Neuronal stem cell (in vitro differentiated cells): ENCODE measurements at regions not wholly inside any gene's neighbourhood (a gene's known extent, or its start where the extent isn't known, plus 50 kb on each side); places are given as distances from the start of the nearest gene placed in this dataset.
"Not testable (repeated sequence)": the region's sequence is repeated elsewhere in the genome, so short reads cannot be mapped to it uniquely, and the experiment has no call there.

ENCODE experiments used
- DNase-seq: peaks from one replicate; pipeline ENCODE4 v3.0.0-alpha.2; 2013; ENCODE audit warnings: low spot score
- H2AFZ ChIP-seq: one replicate; pipeline ENCODE4 v1.6.1; 2013; ENCODE audit warnings: mild to moderate bottlenecking, low read length, inconsistent platforms
- H2AK5ac ChIP-seq: 2 replicates; pipeline ENCODE4 v1.6.1; 2013; ENCODE audit warnings: low read depth, mild to moderate bottlenecking, inconsistent platforms, low read length, moderate library complexity, mixed read lengths
- H2BK120ac ChIP-seq: 2 replicates; pipeline ENCODE4 v1.6.1; 2013; ENCODE audit warnings: low read depth, mild to moderate bottlenecking, inconsistent platforms, low read length, moderate library complexity, mixed read lengths
- H2BK12ac ChIP-seq: one replicate; pipeline ENCODE4 v1.6.1; 2013; ENCODE audit warnings: low read length, inconsistent platforms
- H2BK15ac ChIP-seq: 2 replicates; pipeline ENCODE4 v1.6.1; 2013; ENCODE audit warnings: mild to moderate bottlenecking, low read length, inconsistent platforms, mixed read lengths
- H2BK5ac ChIP-seq: one replicate; pipeline ENCODE4 v1.6.1; 2013; ENCODE audit warnings: inconsistent platforms, mild to moderate bottlenecking, low read length, moderate library complexity
- H3K14ac ChIP-seq: one replicate; pipeline ENCODE4 v1.6.1; 2013; ENCODE audit warnings: low read length, inconsistent platforms
- H3K18ac ChIP-seq: 2 replicates; pipeline ENCODE4 v1.6.1; 2013; ENCODE audit warnings: low read length, inconsistent platforms
- H3K23ac ChIP-seq: 2 replicates; pipeline ENCODE4 v1.6.1; 2013; ENCODE audit warnings: low read depth, mild to moderate bottlenecking, mixed read lengths, low read length, inconsistent platforms; ENCODE audit not compliant: poor library complexity
- H3K27ac ChIP-seq: replicated peaks from 3 replicates; pipeline ENCODE4 v1.5.1; 2013; ENCODE audit warnings: low read length, inconsistent platforms
- H3K27me3 ChIP-seq, 3 experiments: 2 replicates each; pipeline ENCODE4 v1.6.1; 2013; ENCODE audit warnings: low read length in 3 of 3, mild to moderate bottlenecking in 2 of 3, inconsistent platforms in 1 of 3, low read depth in 1 of 3, mixed read lengths in 1 of 3, moderate library complexity in 1 of 3; ENCODE audit not compliant: control insufficient read depth in 3 of 3, insufficient read depth in 3 of 3
- H3K36me3 ChIP-seq, 2 donors: replicated peaks in 1 of 2; 2 replicates each; pipeline ENCODE4 v1.6.1; 2013; ENCODE audit warnings: low read length in 2 of 2; ENCODE audit not compliant: control insufficient read depth in 2 of 2, insufficient read depth in 2 of 2
- H3K4ac ChIP-seq: 2 replicates; pipeline ENCODE4 v1.6.1; 2013; ENCODE audit warnings: inconsistent platforms, mild to moderate bottlenecking, low read length, moderate library complexity
- H3K4me1 ChIP-seq, 2 donors: 1 replicate in 1 of 2; 2 replicates in 1 of 2; pipeline ENCODE4 v1.6.1; 2013; ENCODE audit warnings: low read length in 2 of 2, low read depth in 1 of 2; ENCODE audit not compliant: control insufficient read depth in 2 of 2, insufficient read depth in 1 of 2
- H3K4me2 ChIP-seq: one replicate; pipeline ENCODE4 v1.6.1; 2013; ENCODE audit warnings: mild to moderate bottlenecking, low read length, inconsistent platforms; ENCODE audit not compliant: insufficient read depth, poor library complexity, severe bottlenecking
- H3K4me3 ChIP-seq, 2 donors: 2 replicates each; pipeline ENCODE4 v1.5.1; 2013; ENCODE audit warnings: low read length in 2 of 2, mild to moderate bottlenecking in 2 of 2, inconsistent platforms in 1 of 2, moderate library complexity in 1 of 2
- H3K79me1 ChIP-seq: one replicate; pipeline ENCODE4 v1.6.1; 2013; ENCODE audit warnings: low read depth, mild to moderate bottlenecking, inconsistent platforms, low read length, moderate library complexity
- H3K9ac ChIP-seq: one replicate; pipeline ENCODE4 v1.6.1; 2013; ENCODE audit warnings: mild to moderate bottlenecking, low read depth, low read length, inconsistent platforms; ENCODE audit not compliant: poor library complexity
- H3K9me3 ChIP-seq, 2 donors: replicated peaks in 1 of 2; 2 replicates each; pipeline versions ENCODE3 to v1.6.1; 2013; ENCODE audit warnings: low read length in 2 of 2, mild to moderate bottlenecking in 2 of 2, inconsistent platforms in 1 of 2, low read depth in 1 of 2, mixed read lengths in 1 of 2, moderate library complexity in 1 of 2; ENCODE audit not compliant: control insufficient read depth in 2 of 2, insufficient read depth in 1 of 2
- H4K8ac ChIP-seq: one replicate; pipeline ENCODE4 v1.6.1; 2013; ENCODE audit warnings: low read depth, mild to moderate bottlenecking, inconsistent platforms, low read length, moderate library complexity
- H4K91ac ChIP-seq: one replicate; pipeline ENCODE4 v1.6.1; 2013; ENCODE audit warnings: low read length, low read depth, mild to moderate bottlenecking, inconsistent platforms; ENCODE audit not compliant: poor library complexity
- WGBS, 2 donors: extraction: QIAGEN DNeasy Blood & Tissue Kit; methylation state at CpG; one replicate each; pipeline ENCODE4 v1.1.7; 2013; ENCODE audit warnings: missing lambda C conversion rate in 2 of 2, mixed read lengths in 1 of 2; ENCODE audit not compliant: insufficient read length in 2 of 2, insufficient replicate concordance in 1 of 2; ENCODE audit errors: extremely low coverage in 2 of 2; 5-methylcytosine and 5-hydroxymethylcytosine counted together

DNA sequence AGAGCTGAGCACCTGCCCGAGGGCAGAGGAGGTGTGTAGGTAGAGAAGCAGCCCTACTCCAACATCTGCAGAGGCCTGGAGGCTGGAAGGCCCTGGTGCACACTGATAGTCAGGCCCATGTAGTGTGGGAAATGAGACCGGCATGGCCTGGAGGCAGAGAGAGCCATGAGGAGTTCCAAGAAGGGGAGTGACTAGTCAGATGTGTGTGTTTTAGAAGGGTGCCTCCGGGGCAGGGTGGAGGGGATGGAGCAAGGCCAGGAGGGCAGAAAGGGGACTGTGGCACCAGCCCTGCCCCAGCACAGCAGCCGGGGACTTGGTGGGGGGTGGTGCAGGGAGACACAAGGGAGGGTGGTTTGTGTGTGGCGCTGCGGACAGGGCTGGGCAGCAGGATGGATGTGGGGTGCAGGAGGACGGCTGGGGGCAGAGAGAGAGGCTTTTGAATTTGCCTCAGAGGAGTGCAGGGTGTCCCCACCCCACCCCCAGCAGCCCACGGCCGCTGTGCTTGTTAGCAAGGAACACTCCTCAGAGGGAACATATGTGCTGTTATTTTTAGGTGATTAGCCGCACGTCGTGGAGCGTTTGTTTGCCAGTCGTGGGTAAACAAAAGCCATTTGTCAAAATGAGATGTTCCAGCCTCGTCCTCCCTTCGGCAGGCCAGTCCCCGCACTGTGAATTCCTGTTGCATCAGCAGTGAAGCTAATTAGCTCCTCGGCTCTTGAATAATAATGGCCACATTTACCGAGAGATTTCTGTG, 65.6 kb downstream of the PROP1 start:
- H3K4me1 ChIP-seq, H4K8ac ChIP-seq, H3K27me3 ChIP-seq, H3K18ac ChIP-seq, H2BK5ac ChIP-seq, H3K27ac ChIP-seq, H2BK15ac ChIP-seq, H3K9me3 ChIP-seq, H3K4me2 ChIP-seq, H2BK120ac ChIP-seq, H3K9ac ChIP-seq, H3K23ac ChIP-seq, H2BK12ac ChIP-seq, H3K4me3 ChIP-seq, DNase-seq, H4K91ac ChIP-seq, H3K79me1 ChIP-seq, H3K36me3 ChIP-seq, H2AK5ac ChIP-seq, H3K4ac ChIP-seq, H3K14ac ChIP-seq, H2AFZ ChIP-seq: not testable (repeated sequence)
- WGBS, 2 donors = no CpG with 5 or more reads among the region's 19 CpGs

DNA sequence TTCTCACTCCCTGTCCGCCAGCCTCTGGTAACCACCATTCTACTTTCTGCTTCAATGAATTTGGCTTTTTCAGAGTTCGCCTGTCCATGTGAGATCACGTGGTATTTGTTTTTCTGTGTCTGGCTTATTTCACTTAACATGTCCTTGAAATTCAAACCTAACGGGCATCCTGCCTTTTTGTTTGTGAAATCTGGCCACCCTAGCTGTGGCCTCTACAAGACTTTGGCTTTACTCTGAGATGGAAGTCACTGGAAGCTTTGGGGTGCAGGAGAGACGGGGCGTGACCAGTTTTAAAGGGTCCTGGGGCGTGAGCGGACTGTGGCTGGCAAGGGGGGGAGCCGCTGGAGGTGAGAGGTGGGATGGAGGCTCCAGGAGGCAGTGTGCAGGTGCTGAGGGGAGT, 66.4 kb downstream of the PROP1 start:
- not testable (repeated sequence) for H3K18ac ChIP-seq, H4K91ac ChIP-seq, H3K79me1 ChIP-seq, H3K9ac ChIP-seq, H3K4me3 ChIP-seq, H2AFZ ChIP-seq, H3K36me3 ChIP-seq, H3K9me3 ChIP-seq, H2AK5ac ChIP-seq, H3K14ac ChIP-seq, H3K27ac ChIP-seq, H2BK5ac ChIP-seq, H2BK12ac ChIP-seq, H3K4me2 ChIP-seq, H2BK15ac ChIP-seq, H4K8ac ChIP-seq, H2BK120ac ChIP-seq, H3K27me3 ChIP-seq, DNase-seq, H3K4me1 ChIP-seq, H3K4ac ChIP-seq, H3K23ac ChIP-seq
- WGBS, 2 donors = no CpG with 5 or more reads among the region's 9 CpGs

DNA sequence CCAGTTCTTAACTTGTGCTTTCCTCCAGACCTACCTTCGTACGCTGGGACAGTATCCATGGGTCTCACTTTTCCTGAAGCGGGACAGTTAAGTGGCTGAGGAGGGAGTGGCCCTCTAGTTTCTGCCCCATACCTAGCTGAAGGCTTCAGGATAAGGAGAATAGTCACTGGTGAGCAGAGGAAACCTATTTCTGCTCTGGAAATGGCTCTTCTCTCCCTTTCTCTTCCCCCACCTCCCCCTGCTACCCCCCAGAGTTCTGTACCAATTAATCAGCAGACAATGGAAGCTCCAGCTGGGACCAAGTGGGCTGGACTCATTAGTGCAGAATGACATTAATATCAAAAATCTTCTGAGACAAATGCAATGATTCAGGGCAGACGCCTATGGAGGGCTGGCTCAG, 68.5 kb downstream of the PROP1 start:
- no CpG with 5 or more reads among the region's 4 CpGs for WGBS, 2 donors

DNA sequence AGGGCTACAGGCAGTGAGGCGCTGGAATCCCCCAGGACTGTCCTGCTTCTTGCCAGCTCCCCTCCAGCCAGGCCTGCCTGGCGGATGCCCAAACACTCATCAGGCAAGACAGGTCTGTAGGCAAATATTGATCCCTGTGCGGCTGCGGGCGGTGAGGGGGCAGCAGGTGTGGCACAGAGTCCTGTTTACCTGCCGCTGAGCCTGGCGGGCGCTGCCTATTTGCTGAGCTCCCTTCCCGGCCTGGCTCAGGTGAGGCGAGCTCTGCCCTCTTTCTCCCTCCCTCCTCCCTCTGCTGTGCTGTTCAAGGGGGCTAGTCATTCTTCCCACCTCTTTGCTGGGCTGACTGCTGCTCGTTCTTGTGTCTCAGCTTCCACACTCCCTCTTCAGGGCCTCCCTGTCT, 71.5 kb downstream of the PROP1 start:
- not testable (repeated sequence) for H3K18ac ChIP-seq, H2BK15ac ChIP-seq, H4K91ac ChIP-seq

More for the DNA sequence above, 68.5 kb downstream of the PROP1 start:
- not testable (repeated sequence) for H3K18ac ChIP-seq, H2AFZ ChIP-seq, DNase-seq, H4K8ac ChIP-seq, H2BK120ac ChIP-seq, H3K79me1 ChIP-seq, H2BK5ac ChIP-seq, H3K4ac ChIP-seq, H3K9me3 ChIP-seq, H2BK12ac ChIP-seq, H3K4me2 ChIP-seq, H3K14ac ChIP-seq, H2BK15ac ChIP-seq, H3K4me3 ChIP-seq, H3K23ac ChIP-seq, H3K27me3 ChIP-seq, H3K36me3 ChIP-seq, H2AK5ac ChIP-seq, H3K4me1 ChIP-seq, H3K27ac ChIP-seq, H3K9ac ChIP-seq, H4K91ac ChIP-seq

More for the DNA sequence above, 71.5 kb downstream of the PROP1 start:
- not testable (repeated sequence) for H3K36me3 ChIP-seq, H3K9ac ChIP-seq, H2BK12ac ChIP-seq, H2BK5ac ChIP-seq, H3K4me3 ChIP-seq, H2AFZ ChIP-seq, H3K79me1 ChIP-seq, H2AK5ac ChIP-seq, H3K27ac ChIP-seq, H4K8ac ChIP-seq, H3K14ac ChIP-seq, H3K4me1 ChIP-seq, H3K4ac ChIP-seq, H3K27me3 ChIP-seq, H3K4me2 ChIP-seq, H3K9me3 ChIP-seq, H2BK120ac ChIP-seq, H3K23ac ChIP-seq, DNase-seq
- no CpG with 5 or more reads among the region's 11 CpGs for WGBS, 2 donors
